Activated naive CD4-positive, alpha-beta T cell (primary cell): ENCODE measurements at regions not wholly inside any gene's neighbourhood (a gene's known extent, or its start where the extent isn't known, plus 50 kb on each side); places are given as distances from the start of the nearest gene placed in this dataset.
"Not testable (repeated sequence)": the region's sequence is repeated elsewhere in the genome, so short reads cannot be mapped to it uniquely, and the experiment has no call there.

Experiments
- DNase-seq, 4 experiments: peaks; one replicate each; lab custom pipeline; 2025; lab: John Stamatoyannopoulos, UW

DNA sequence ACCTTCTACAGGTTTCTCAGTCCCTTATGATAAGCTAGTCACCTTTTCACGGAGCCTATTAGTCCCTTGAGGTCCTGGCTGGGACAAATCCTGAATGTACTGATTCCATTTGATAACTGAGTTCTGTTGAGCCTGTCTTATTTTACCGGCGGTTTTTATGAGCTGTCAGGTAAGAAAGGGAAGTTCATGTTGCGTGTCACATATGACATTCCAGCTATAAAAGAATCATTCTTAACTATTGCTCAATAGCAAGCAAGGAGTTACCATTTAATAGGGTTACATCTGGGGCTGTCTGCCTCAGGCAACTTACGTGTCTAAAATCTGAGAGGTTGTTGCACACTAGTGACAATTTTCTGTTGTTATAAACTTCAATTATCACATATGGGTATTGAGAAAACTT, 394.6 kb downstream of the TECRL start:
- no peak for DNase-seq

DNA sequence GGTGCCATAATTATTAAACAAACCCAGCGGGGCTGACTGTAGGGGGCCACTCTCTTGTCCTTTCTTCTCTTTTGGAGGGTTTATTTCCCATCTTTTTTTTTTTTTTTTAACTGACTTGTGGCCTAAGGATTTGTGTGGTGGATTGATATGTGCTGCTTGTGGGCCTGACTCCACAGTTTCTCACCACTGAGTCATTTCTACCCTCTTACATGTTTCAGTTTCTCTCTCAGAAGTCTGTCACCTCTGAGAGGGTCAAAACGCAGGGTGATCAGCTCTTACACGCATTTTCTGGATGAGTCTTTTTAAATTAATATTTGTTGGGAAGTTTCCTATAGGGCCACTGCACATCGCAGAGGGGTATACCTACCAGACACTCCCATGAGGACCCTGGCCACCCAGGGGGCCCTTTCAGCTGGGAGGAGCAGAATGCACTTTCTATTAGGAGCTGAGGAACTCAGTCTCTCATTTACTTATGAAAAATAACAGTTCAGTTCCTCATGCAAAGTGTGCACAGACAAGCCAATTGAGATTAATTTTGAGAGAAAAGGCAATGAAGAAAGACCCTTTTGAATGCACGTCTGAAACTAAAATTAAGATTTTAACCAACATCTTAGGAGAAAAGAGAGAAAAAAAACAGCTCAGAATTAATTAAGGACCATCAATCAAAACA, 407.9 kb downstream of the TECRL start:
- DNase-seq, result no peak

DNA sequence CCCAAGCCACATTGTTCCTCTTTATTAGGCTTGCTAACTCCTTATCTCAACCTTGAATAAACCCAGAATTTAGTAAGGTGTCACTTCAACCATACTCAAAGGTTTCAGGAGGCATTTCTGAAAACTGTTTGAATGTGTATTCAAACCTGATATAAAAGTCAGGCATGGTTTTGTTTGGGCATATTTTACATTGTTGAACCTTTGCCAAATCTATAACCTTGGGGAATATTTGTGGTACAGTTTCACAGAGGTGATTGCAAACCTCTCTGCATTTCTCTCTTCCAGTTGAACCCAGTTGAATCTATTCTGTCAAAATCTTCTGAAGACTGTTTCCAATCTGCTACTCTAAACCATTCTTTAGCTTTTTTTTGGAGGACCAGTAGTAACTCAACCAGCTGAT, 409.0 kb downstream of the TECRL start:
- no peak for DNase-seq

DNA sequence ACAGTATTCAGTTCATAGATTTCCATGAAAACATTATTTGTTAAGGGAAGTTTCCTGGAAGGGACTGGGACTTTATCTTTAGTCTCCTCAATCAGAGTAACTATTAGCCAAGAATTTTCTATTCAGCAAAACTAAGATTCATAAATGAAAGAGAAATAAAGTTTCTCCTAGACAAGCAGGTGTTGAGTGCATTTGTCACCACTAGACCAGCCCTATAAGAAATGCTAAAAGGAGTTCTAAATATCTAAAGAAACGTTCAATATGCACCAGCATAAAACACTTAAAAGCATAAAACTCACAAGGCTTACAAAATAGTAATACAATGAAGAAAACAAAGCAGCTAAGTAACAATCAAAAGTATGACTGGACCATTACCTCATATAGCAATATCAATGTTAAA, 423.0 kb downstream of the TECRL start:
- no peak for DNase-seq

GRCh38 chr4:63983224-63983623, 426.0 kb downstream of the TECRL start:
- DNase-seq, result no peak

DNA sequence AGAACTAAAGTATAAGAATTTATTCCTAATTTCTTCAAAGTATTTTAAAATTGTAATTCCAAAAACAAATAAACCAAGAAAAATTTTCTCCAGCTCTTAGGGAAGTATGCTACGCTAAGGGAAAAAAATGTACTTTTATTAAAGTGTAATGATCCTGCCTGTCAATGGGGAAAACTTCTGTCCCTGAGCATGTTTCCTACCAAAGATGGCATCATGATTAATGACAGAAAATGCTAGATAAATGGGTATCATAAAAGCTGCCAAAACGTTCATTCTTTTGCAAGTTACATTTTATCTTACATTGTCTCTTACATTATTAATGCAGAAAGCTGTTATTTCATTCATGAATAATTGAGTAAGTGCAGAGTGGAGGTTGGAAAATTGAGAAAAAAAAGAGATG, 443.4 kb downstream of the TECRL start:
- DNase-seq, result no peak

DNA sequence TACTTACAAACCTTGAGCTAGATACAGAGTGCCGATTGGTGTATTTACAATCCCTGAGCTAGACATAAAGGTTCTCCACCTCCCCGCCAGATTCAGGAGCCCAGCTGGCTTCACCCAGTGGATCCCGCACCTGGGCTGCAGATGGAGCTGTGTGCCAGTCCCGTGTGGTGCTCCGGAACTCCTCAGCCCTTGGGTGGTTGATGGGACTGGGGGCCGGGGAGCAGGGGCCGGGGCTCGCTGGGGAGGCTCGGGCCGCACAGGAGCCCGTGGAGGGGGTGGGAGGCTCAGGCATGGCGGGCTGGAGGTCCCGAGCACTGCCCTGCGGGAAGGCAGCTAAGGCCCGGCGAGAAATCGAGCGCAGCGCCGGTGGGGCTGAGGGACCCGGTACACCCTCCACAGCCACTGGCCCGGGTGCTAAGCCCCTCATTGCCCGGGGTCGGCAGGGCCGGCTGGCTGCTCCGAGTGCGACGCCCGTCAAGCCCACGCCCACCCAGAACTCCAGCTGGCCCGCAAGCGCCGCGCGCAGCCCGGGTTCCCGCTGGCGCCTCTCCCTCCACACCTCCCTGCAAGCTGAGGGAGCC, 466.5 kb downstream of the TECRL start:
- not testable (repeated sequence) for DNase-seq

GRCh38 chr4:63937961-63938360, 471.3 kb downstream of the TECRL start:
- no peak for DNase-seq

DNA sequence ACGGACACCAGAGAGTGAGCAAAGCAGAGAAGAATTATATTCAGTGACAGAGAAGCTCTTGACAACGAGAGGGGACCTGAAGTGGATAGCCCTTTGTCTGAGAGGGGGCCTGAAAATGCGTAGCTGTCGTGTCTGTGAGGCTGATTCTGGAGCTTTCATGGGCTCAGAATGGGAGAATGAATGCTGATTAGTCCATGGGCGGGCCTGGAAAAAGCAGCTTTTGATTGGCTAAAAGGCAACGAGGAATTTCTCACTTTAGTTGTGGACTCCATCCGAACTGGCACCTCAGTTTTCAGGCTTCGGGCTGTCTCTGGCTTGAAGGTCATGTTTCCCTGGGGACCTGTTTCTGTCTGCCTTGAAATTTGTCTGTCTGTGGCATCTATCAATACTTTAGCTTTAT, 487.1 kb downstream of the TECRL start:
- DNase-seq, result no peak

DNA sequence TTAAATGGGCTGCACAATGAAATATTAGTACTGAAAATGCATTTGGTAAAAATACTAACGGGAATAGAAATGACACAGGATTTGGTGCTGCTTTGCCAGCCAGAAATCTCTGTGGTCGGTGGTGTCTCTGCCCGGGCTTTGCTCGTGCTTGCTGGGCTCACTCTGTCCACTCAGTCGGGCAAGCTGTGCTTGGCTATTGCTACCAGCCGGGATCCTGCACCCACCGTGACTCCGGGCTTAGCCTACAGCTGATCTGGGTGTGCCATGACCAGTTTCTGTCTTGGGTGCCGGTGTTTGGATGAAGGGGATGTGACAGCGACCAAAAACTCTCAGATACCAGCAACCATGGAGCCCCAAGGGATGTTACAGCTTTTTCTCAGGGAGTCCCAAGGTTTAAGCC, 487.7 kb downstream of the TECRL start:
- DNase-seq, result no peak

DNA sequence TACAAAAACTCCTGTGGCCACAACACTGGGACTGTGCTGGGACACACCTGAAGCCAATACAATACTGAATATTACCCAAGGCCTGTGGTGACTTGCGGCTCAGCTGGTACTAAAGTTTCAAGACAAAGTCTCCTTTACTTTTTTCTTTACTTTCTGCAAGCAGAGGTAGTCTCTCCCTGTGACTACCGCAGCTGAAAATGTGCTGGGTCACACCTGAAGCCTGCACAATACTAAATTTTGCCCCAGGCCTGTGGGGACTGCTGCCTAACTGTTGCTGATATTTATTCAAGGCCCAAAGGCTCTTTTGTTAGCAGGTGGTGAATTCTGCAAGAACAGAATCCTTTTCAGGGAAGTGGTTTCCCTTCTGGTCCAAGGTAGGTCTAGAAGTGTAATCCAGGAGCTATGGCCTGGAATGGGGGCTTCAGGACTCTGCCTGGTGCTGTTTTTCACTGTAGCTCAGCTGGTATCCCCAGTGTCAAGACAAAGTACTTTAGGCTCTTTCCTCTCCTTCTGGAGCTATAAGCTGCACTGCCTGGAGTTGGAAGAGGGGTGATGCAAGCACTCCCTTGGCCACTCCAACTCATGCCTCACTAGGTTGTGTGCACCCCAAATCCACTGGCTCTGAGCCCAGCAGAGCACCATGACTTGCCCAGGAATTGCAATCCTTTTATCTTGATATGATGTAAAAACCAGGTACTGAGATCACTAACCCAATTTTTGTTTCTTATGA, 489.4 kb downstream of the TECRL start:
- DNase-seq, result no peak

DNA sequence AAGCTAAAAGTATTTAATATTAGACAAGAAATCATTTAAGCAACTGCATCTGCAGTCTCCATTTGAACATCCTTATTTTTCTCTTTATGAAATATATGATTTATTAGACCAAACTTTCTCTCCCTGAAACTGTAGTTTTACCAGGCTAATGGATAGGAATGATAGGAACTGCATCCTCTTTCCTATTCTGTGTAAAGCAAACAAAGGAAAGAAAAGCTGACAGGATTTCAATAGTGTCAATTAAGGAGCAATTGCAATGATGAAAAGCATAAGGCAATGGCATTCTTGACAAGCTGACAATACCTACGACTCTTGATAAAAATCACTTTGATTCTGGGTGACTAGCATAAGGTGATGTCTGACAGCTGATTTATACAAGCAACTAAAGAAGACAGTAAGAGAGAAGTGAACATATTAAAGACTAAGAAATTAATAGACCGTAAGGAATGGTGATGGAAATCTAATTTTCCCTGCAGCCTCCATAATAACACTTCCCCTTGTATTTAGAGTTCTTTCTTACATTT, 502.5 kb downstream of the TECRL start:
- no peak for DNase-seq

DNA sequence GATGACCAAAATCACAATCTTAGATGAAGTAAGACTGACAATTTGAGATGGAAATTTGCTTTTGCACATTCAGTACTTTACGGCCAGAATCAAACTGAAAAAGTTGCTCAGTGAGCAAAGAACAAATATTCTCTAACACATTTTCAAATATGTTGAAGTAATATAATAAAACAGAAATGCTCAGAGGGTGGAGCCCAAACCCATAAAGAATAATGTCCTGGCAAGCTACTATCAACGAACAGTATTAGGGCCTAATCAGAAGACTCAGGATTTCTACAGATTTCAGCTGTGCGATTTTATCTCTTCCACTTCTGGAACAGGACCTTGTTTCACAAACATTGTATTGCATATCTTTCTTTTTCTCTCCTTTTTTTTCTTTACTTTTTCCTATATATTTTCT, 505.0 kb downstream of the TECRL start:
- no peak for DNase-seq

GRCh38 chr4:63901304-63901703, 507.9 kb downstream of the TECRL start:
- DNase-seq, result no peak

DNA sequence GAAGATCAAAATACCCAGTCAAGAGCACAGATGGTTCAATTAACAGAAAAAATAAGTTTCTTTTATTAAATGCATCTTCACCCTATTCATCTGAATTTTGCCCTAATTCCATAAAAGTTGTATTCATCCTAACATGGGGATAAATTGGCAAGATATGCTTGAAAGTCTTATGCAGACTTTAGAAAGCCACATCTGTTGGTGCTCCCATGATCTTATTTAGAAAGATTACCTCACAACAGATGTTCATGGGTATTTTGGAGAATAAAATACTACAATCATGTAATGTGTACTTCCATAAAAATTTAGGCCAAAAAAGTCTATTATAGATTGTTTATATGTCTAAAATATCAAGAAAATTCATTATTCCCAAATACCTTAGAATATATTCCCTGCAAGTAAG, 510.3 kb downstream of the TECRL start:
- no peak for DNase-seq

DNA sequence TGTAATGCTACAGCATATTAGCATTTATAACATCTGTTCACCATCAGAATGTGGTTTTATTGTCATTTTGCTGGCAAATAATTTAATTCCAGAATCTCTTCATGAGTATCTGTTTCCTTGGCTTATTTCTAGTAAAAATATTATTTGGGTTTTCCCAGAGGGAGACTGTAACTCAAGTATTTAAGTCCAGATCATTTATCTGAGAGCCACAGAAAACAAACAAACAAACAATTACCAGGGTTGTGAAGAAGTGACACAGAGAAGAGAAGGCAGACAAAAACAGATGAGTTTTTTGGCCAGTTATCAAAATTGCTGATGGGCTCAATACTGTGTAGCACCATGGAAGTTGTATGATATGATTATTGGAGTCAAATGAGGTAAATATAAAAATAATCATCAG, 515.1 kb downstream of the TECRL start:
- DNase-seq, result no peak

DNA sequence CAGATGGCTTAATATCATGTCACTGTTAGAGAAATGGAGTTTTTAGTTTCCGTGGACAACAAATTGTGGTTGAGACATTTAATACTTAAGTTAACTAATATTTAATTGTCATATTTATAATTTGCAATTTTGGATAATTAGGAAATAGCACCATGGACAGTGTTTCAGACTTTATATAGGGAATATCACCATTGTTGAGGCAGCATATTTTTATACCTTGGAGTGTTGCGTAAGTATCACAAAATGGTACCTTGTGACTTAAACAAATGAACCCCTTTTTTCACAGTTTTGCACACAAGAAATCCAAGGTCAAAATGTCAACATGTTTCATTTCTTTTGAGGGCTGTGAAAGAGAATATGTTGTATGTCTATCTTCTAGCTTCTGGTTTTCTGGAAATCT, 539.9 kb downstream of the TECRL start:
- no peak for DNase-seq

- no peak for DNase-seq
Measured at GRCh38 chr4:63851496-63851895, 557.8 kb downstream of the TECRL start.

DNA sequence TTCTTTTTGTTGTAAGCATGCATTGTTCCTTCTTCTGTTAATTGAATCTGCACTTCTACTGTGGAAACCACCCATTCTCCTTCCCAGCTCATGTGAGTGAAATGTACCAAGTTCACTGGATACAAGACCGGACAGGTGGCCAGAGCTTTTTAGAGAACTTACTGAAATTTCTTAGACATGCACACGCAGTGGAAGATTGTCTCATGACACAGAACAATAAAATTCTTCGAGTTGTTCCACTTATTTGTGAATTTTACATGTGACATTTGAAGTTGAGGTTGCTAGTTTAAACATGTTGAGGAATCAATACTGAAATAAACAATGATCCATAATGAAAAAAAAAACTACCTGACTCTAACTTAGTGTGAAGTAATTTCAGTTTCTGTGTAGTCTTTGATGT, 568.0 kb downstream of the TECRL start:
- DNase-seq, result no peak

GRCh38 chr4:63831590-63832155, 577.6 kb downstream of the TECRL start:
- no peak for DNase-seq

DNA sequence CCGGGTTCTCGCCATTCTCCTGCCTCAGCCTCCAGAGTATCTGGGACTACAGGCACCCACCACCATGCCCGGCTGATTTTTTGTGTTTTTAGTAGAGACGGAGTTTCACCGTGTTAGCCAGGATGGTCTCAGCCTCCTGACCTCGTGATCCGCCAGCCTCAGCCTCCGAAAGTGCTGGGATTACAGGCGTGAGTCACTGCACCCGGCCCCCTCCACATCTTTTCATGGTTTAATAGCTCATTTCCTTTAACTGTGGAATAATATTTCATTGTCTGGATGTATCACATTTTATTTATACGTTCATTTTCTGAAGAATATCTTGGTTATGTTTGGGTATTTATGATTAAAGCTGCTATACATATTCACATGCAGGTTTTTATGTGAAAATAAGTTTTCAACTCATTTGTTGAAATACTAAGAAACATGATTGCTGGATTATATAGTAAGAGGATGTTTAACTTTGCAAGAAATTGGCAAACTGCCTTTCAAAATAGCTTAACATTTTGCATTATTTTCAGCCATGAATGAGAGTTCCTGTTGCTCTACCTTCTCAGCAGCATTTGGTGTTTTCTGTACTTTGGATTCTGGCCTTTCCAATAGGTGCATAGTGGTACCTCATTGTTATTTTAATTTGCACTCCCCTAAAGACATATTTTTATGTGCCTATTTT, 591.9 kb downstream of the TECRL start:
- DNase-seq, result no peak

DNA sequence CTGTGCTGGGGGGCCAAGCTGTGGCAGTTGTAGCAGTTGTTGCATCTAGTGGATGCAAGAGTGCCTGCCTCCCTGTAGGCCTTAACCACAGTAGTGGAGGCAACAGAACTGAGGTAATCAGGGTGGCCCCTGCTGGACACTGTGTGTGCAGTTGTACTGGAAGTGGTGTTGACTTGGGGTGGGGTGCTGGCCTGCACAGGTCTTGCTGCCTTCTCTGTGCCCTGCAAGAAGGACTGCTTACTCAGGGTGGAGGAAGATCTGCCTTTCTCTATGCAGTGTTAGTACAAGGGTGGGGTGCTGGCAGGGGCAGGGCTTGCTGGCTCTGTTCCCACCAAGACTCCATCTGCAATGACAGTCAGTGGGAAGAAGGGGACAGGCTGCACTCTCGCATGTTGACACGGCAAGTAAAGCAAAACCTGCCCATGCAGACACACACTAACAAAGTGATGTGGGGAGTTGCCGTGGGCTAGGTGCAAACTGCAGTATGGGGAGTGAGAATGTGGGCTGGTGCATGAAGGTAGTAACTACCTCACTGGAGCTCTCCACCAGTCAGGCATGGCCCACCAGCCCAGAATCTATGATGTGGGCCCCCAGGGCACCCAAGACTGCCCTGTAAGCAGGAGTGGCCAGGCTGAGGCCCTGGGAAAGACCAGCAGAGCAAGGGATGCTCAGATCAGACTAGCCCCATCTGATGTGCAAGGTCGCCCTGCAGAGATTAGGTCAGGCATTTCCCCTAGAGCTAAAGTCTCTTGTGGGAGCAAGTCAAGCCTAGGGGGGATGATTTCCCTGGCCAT, 594.9 kb downstream of the TECRL start:
- no peak for DNase-seq
